ENCODE measurements at regions not wholly inside any gene's neighbourhood (a gene's known extent, or its start where the extent isn't known, plus 50 kb on each side); places are given as distances from the start of the nearest gene placed in this dataset.

DNA sequence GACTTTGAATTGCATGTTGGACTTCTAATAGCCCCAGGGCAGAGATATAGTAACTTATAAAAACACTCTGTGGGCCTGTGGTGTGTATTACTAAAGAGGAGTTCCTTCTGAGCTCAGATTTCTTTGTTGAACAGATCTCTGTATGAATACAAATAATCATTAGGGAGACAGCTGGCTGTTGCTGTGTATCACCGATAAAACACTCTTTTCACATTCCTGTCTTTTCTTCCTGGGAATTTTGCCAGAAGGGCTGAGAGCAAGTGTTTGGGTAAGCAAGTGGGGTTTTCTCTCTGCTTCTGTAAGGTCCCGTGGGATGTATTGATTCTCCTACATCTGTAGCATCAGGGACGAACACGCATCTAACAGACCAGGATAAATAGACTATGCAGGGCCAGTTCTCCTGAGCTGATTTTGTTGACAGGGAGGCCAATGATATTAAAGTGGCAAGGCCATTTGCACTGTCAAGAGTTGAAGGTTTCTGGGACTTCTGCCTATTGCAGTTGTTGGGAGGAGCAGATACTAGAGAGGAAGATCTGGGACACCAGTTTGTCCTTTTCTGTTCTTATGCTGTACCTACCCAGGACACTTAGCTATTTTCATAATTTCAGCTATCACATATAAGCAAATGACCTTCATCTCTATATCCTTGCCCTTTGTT lies 225.9 kb upstream of the CD96 start:
- H3K27me3 ChIP-seq: no peaks in the 10 kb centered on the region
- peaks cover 17% of the 10 kb centered on the region for H3K4me1 ChIP-seq (ENCODE audit: low read depth)
- no peak overlapping the region for H3K4me3 ChIP-seq
- no peaks in the 10 kb centered on the region for H3K36me3 ChIP-seq
- H3K27ac ChIP-seq: no peak overlapping the region
- peak in 1 of 2 donors; percentile 56 for DNase-seq (ENCODE audit: low read depth in 1 of 2, low spot score in 1 of 2)
- TF ChIP-seq, protein P1, sequence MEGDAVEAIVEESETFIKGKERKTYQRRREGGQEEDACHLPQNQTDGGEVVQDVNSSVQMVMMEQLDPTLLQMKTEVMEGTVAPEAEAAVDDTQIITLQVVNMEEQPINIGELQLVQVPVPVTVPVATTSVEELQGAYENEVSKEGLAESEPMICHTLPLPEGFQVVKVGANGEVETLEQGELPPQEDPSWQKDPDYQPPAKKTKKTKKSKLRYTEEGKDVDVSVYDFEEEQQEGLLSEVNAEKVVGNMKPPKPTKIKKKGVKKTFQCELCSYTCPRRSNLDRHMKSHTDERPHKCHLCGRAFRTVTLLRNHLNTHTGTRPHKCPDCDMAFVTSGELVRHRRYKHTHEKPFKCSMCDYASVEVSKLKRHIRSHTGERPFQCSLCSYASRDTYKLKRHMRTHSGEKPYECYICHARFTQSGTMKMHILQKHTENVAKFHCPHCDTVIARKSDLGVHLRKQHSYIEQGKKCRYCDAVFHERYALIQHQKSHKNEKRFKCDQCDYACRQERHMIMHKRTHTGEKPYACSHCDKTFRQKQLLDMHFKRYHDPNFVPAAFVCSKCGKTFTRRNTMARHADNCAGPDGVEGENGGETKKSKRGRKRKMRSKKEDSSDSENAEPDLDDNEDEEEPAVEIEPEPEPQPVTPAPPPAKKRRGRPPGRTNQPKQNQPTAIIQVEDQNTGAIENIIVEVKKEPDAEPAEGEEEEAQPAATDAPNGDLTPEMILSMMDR (IDR thresholded peaks at IDR 0.05; ENCODE audit: low read depth, low read length): no peak
- no peaks in the 10 kb centered on the region for H3K9me3 ChIP-seq (ENCODE audit: low read depth)

GRCh38 chr3:111318289-111318688 lies 223.7 kb upstream of the CD96 start:
- no peaks in the 10 kb centered on the region for H3K36me3 ChIP-seq
- TF ChIP-seq, protein P1 (IDR thresholded peaks at IDR 0.05; ENCODE audit: low read depth, low read length): no peak
- no peak for DNase-seq (ENCODE audit: low read depth in 1 of 2, low spot score in 1 of 2)
- peaks cover 11% of the 10 kb centered on the region for H3K4me1 ChIP-seq (ENCODE audit: low read depth)
- no peak overlapping the region for H3K27ac ChIP-seq
- H3K9me3 ChIP-seq (ENCODE audit: low read depth): no peaks in the 10 kb centered on the region
- H3K4me3 ChIP-seq: no peak overlapping the region
- no peaks in the 10 kb centered on the region for H3K27me3 ChIP-seq

DNA sequence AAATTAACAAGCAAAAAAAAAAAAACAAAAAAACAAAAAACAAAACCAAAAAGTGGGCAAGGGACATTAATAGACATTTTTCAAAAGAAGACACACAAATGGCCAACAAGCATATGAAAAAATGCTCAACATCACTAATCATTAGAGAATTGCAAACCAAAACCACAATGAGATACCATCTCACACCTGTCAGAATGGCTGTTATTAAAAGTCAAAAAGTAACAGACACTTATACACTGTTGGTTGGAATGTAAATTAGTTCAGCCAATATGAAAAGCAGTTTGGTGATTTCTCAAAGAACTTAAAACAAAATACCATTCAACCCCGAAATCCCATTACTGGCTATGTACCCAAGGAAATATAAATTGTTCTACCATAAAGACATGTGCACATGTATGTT lies 222.4 kb upstream of the CD96 start:
- H3K4me3 ChIP-seq: no peak overlapping the region
- TF ChIP-seq, protein P1 (IDR thresholded peaks at IDR 0.05; ENCODE audit: low read depth, low read length): no peak
- H3K36me3 ChIP-seq: no peaks in the 10 kb centered on the region
- no peaks in the 10 kb centered on the region for H3K27me3 ChIP-seq
- DNase-seq (ENCODE audit: low read depth in 1 of 2, low spot score in 1 of 2): no peak
- no peak overlapping the region for H3K27ac ChIP-seq
- peaks cover 3% of the 10 kb centered on the region for H3K4me1 ChIP-seq (ENCODE audit: low read depth)
- no peaks in the 10 kb centered on the region for H3K9me3 ChIP-seq (ENCODE audit: low read depth)

DNA sequence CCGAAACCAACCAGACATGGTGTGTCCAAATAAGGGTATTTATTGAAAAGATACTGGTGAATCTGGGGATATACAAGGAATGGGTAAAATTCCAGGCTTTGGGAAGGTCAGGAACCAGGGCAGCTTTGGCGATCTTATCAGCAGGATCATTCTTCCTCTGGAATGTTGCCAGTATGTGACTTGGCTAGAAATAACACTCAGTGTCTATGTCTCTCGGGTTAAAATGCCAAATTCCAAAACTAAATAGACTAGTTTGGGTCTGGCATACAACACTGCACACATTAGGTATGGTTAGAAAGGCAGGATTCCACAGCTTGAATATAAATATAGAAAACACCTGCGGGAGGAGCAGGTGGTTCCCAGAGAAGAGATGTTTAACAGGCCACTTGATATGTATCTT lies 220.2 kb upstream of the CD96 start:
- H3K36me3 ChIP-seq: no peaks in the 10 kb centered on the region
- TF ChIP-seq, protein P1 (IDR thresholded peaks at IDR 0.05; ENCODE audit: low read depth, low read length): no peak
- no peak overlapping the region for H3K4me3 ChIP-seq
- no peaks in the 10 kb centered on the region for H3K9me3 ChIP-seq (ENCODE audit: low read depth)
- no peak for DNase-seq (ENCODE audit: low read depth in 1 of 2, low spot score in 1 of 2)
- no peak overlapping the region for H3K27ac ChIP-seq
- H3K27me3 ChIP-seq: no peaks in the 10 kb centered on the region
- no peaks in the 10 kb centered on the region for H3K4me1 ChIP-seq (ENCODE audit: low read depth)

- H3K9me3 ChIP-seq (ENCODE audit: low read depth): no peaks in the 10 kb centered on the region
- no peak overlapping the region for H3K27ac ChIP-seq
- TF ChIP-seq, protein P1 (IDR thresholded peaks at IDR 0.05; ENCODE audit: low read depth, low read length): no peak
- H3K27me3 ChIP-seq: no peaks in the 10 kb centered on the region
- DNase-seq (ENCODE audit: low read depth in 1 of 2, low spot score in 1 of 2): no peak
- H3K4me1 ChIP-seq (ENCODE audit: low read depth): no peaks in the 10 kb centered on the region
- no peaks in the 10 kb centered on the region for H3K36me3 ChIP-seq
- H3K4me3 ChIP-seq: no peak overlapping the region
Observed at GRCh38 chr3:111323019-111323418, 219.0 kb upstream of the CD96 start.

All from cardiac muscle cell (in vitro differentiated cells and primary cell).